ENCODE measurements at regions not wholly inside any gene's neighbourhood (a gene's known extent, or its start where the extent isn't known, plus 50 kb on each side); places are given as distances from the start of the nearest gene placed in this dataset.
"Not testable (repeated sequence)": the region's sequence is repeated elsewhere in the genome, so short reads cannot be mapped to it uniquely, and the experiment has no call there.

- DNase-seq (ENCODE audit: low spot score): no peak
These were observed 155.7 kb upstream of the HEY2 start for GRCh38 chr6:125593746-125594145.

GRCh38 chr6:125596020-125596419, 153.4 kb upstream of the HEY2 start:
- no peak for DNase-seq (ENCODE audit: low spot score)

- DNase-seq (ENCODE audit: low spot score): no peak
These were observed 151.8 kb upstream of the HEY2 start for GRCh38 chr6:125597411-125598253.

GRCh38 chr6:125598422-125598821, 151.0 kb upstream of the HEY2 start:
- no peak for DNase-seq (ENCODE audit: low spot score)

- no peak for DNase-seq (ENCODE audit: low spot score)
These were observed 145.2 kb upstream of the HEY2 start for GRCh38 chr6:125604257-125604656.

DNA sequence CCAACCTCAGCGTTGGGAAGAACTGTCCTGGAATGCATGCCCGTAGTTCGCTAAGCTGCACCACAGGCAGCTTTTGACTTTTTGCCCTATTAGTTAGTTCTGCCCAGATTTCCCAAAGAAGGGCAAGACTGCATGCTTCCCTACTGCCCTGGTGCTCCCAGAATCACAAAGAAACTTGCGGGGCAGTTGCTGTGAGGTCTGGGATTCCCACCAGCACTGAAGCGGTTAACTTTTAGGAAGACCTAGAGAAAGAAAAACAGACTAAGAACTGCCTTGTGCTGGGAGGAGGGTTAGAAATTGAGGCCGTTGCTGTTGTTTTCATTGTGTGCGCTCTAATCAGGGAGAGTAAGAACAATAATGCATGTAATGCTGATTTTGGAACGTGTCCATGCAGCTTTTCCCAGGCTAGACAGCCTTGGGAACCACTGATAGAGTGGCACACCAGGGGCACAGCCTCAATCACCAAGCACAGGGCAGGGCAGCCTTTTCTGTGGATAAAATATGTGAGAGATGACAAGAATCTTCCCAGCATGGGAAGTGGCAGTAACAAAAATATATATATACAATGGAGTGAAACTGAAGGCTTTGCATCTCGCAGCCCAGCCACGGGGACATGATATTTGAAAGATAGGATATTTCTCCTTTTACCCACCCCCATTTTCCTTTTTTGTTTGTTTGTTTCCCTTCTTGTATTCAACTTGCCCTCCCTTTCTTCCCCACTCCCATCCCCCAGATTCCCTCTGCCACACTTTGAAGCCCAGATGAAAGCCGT, 137.7 kb upstream of the HEY2 start:
- DNase-seq (ENCODE audit: low spot score): no peak

DNA sequence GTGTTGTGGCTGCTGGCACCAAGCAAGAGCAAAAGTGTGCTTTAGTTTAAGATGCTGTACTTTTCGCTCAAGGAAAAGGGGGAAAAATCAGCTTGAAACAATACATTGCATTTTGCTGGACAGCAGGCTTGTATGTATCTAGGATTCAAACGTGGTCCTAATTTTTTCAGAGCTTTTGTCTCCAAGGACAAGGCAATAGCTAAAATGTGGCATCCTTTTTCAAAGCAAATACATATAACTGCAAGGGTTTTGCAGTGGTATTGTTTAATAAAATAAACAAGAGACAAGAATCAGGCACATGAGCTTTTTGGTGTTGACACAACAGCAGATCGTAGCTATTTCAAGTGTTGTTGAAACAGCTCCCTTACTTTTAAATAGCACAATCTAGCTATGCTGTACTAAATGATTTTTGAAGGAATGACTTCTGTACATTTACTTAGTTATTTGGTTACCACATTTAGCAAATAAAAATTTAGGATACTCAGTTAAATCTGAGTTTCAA, 137.0 kb upstream of the HEY2 start:
- DNase-seq (ENCODE audit: low spot score): no peak

GRCh38 chr6:125618629-125619028, 130.8 kb upstream of the HEY2 start:
- DNase-seq (ENCODE audit: low spot score): no peak

GRCh38 chr6:125623085-125623484, 126.3 kb upstream of the HEY2 start:
- DNase-seq (ENCODE audit: low spot score): no peak

- DNase-seq (ENCODE audit: low spot score): no peak
These were observed 118.3 kb upstream of the HEY2 start for GRCh38 chr6:125631165-125631564.

- DNase-seq (ENCODE audit: low spot score): not testable (repeated sequence)
These were observed 113.4 kb upstream of the HEY2 start for GRCh38 chr6:125636011-125636410.

DNA sequence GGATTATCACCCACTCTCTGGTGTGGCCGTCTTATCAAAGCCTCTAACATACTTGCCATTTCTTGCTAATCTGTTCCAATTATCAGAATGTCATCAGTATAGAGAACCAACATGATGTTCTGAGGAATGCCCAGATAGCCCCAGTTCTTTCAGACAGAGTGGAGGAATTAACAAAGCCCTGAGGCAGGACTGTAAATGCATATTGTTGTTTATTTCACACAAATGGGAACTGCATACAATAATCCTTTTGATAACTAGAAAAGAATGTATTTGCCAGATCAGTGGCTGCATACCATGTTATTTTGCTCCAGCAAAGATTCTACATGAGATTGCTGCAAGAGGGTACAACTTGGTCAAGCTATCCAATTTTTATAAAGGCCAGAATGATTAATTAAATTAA, 112.8 kb upstream of the HEY2 start:
- DNase-seq (ENCODE audit: low spot score): no peak

DNA sequence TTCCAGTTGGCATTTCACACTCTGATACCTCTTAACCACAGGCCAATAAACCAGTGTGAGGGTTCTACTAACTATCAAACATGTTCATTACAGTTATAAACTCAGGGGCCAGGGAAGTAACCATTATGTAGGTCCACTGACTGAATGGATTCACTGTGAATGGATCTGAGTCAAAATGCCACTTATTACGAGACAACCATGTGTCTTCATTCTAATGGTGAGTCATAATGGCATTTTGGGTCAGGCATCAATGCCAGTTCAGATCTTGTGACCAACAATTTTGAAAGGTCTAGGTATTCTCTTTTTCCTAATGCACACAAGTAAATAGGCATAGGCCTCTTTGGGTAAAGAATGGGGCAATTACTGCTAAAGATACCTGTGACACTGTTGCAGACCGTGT, 112.2 kb upstream of the HEY2 start:
- DNase-seq (ENCODE audit: low spot score): no peak

DNA sequence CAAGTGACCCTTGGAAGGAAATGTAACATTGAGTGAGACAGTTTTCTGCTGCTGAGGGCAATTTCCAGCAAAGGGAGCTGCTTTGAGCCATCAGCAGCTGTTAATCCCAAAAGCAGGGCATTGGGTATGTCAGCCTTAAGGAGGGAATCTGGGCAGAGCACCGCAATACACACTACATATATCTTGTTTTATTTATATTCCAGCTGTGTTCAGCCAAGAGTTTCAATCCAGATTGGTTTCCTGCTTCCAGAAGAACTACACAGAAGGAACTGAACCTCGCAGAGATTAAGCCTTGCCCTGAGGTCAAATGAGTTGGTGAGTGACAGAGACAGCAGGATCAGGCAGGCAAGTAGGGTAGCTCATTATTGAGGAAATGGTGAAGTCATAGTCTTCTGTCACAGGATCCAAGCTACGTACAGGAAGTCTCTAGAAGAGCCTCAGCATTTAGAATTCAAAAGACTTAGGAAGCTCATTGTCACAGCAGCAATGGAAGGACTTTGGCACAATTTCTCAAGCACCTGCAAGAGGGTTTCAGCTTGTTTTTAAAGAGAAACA, 109.9 kb upstream of the HEY2 start:
- no peak for DNase-seq (ENCODE audit: low spot score)

DNA sequence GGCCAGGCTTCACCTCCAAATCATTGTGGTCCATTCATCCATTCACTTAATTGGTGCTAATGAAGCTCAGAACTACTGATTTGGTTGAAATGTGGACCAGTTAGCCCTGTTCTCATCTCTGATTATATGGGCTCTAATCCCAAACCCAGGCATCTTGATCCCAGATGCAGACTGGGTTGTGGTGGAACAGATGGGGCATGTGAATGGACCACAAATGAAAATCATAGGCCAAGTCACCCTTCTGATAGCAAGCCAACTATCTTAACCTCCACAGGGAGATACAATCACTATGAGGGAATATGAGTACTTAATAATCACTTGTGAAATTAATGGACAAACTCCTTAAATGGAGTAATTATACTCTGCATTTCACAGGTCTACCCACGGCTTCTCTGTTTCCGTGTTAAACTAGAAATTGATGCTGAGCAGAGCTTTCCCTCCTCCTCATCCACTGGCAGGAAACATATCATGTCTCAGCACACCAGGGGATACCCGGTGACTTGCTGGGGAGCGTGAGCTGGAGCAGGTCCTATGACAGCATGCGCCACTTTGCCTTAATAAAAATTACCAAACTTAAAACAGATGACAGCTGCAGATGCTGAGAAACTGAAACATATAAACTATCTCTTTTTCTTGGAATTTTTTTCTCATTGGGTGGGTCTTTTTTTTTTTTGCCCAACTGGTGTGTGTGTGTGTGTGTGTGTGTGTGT, 108.8 kb upstream of the HEY2 start:
- DNase-seq (ENCODE audit: low spot score): no peak

DNA sequence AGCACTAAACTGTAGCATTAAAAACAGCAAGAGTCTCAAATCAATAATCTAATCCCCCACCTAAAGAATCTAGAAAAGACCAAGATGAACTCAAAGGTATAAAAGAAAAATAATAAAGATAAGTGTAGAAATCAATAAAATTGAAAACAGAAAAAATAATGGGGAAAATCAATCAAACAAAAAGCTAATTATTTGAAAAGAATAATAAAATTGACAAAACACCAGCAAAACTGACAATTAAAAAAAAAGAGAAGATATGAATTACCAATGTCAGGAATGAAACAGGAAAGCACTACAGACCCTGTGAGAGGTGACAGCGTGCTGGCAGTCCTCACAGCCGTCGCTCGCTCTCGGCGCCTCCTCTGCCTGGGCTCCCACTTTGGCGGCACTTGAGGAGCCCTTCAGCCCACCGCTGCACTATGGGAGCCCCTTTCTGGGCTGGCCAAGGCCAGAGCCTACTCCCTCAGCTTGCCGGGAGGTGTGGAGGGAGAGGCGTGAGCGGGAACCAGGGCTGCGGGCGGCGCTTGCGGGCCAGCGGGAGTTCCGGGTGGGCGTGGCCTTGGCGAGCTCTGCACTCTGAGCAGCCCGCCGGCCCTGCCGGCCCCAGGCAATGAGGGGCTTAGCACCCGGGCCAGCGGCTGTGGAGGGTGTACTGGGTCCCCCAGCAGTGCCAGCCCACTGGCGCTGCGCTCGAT, 105.3 kb upstream of the HEY2 start:
- not testable (repeated sequence) for DNase-seq (ENCODE audit: low spot score)

DNA sequence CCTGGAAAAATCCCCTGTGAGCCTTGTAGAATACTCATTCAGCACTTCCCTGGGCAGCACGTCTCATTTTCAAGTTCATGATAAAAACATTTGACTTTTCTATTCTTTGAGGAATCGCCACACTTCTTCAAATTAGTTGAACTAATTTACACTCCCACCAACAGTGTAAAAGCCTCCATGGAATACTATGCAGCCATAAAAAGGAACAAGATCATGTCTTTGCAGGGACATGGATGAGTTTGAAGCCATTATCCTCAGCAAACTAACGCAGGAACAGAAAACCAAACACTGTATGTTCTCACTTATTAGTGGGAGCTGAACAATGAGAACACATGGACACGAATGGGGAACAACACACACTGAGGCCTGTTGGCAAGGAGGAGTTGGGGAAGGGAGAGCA, 102.0 kb upstream of the HEY2 start:
- DNase-seq (ENCODE audit: low spot score): no peak

GRCh38 chr6:125653752-125654151, 95.7 kb upstream of the HEY2 start:
- DNase-seq (ENCODE audit: low spot score): not testable (repeated sequence)

- no peak for DNase-seq (ENCODE audit: low spot score)
These were observed 93.9 kb upstream of the HEY2 start for GRCh38 chr6:125655511-125655910.

- no peak for DNase-seq (ENCODE audit: low spot score)
These were observed 93.1 kb upstream of the HEY2 start for GRCh38 chr6:125656287-125656870.

DNA sequence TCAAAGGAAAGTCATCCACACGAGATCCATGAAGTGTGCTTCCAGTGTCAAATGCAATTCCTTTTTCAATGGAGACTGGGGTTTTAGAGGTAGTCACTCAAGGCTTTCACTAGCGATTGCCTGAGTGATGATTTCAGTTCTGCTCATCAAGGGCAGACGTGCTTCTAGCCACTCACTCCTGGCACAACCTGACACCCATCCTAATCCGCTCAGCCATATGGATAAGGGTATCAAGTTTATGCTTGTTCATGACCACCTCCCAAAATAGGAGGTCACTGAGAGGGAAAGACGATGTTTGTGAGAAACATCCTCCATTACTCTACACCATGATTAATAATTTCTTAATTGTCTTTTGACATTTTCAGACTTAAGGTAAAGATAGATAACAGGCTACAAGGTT, 91.3 kb upstream of the HEY2 start:
- DNase-seq (ENCODE audit: low spot score): no peak
